ENCODE measurements at regions not wholly inside any gene's neighbourhood (a gene's known extent, or its start where the extent isn't known, plus 50 kb on each side); places are given as distances from the start of the nearest gene placed in this dataset.

DNA sequence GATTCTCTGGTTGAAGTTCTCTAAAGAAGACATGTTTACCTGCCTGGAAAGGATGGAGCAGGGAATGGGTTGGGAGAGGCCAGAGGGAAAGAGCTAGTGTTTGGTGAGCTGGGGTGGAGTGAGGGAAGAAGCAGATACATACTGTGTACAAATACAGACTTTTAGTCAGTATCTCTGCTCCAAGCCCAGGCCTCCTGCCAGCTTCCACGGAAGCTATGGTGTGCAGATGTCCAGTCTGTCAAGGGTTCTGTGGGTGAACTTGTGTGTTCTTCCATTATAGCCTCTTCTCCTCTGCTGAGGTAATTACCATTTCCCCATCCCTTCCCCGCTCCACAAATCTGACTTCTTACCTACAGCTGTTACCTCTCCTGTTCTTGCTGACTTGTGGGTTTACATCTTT, 208.6 kb downstream of the HRH4 start:
- TF ChIP-seq, protein P1, sequence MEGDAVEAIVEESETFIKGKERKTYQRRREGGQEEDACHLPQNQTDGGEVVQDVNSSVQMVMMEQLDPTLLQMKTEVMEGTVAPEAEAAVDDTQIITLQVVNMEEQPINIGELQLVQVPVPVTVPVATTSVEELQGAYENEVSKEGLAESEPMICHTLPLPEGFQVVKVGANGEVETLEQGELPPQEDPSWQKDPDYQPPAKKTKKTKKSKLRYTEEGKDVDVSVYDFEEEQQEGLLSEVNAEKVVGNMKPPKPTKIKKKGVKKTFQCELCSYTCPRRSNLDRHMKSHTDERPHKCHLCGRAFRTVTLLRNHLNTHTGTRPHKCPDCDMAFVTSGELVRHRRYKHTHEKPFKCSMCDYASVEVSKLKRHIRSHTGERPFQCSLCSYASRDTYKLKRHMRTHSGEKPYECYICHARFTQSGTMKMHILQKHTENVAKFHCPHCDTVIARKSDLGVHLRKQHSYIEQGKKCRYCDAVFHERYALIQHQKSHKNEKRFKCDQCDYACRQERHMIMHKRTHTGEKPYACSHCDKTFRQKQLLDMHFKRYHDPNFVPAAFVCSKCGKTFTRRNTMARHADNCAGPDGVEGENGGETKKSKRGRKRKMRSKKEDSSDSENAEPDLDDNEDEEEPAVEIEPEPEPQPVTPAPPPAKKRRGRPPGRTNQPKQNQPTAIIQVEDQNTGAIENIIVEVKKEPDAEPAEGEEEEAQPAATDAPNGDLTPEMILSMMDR (IDR thresholded peaks at IDR 0.05): no peak
- TF ChIP-seq SIN3A (IDR thresholded peaks at IDR 0.05; ENCODE audit: borderline replicate concordance, insufficient read depth, low read depth, low read length): no peak
- TF ChIP-seq POLR2AphosphoS5 (IDR thresholded peaks at IDR 0.05; ENCODE audit: low read depth, low read length): no peak
